HG02571 (cell line): ENCODE measurements at regions not wholly inside any gene's neighbourhood (a gene's known extent, or its start where the extent isn't known, plus 50 kb on each side); places are given as distances from the start of the nearest gene placed in this dataset.

Experiments
- ATAC-seq: cut with Tn5 transposase; IDR thresholded peaks from one replicate; pipeline ENCODE4 v1.9.1; 2021; ENCODE audit warnings: mild to moderate bottlenecking, moderate library complexity; ENCODE audit not compliant: unreplicated experiment

DNA sequence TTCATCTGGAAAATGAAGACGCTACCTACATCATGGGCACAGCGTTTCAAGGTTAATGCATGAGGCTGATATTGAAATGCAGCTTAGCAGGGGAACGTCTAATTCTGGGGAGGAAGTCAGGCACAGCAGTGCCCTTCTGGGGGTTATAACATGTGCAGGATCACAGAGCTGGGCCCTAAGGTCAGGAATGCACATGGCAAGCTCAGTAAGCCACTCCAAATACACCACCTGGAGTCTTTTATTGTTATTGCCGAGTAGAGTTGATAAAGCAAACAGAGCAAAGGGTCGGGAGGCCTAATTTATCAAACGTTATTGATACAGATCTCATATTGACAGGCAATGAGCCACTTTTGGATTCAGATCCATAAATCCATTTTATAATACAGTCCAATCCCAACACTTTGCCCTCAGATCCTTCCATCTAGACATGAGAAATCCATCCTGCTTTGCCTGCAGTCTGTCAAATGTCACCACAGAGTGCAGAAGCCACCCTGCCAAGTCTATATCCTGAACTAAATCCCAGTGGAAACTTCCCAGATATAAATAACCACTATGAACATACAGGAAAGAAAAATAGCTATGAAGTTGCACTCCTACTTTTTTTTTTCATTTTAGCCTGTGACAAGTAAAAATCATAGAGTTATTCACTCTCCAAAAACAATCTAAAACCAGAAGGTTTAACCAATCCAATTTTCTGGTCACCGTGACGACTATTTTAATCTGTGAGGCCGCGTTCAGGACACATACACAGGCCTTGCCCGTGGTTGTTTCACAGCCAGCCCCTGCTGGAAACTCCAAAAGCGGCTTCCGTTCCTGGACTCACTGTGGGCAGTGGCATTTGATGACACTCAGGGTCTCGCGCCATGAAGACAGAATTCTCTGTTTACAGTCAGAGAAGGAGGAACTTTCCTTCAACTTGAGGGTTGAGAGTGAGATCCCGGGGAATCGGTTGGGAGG, 335.4 kb downstream of the DHX15 start:
- no peak for ATAC-seq

DNA sequence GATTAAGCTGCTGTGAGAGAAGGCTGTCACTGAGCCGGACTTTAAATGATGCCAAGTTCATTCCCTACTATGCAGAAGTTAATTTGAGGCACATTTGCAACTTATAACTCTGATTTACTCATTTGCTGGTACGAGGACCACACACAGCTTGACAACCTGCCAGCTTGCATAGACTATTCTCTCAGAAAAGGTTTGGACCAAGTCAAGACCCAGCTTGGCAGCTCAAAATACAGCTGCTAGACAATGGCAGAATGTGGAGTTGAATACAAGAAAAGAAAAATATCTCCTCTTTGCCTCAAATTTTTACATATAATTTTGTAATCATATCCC, 338.9 kb downstream of the DHX15 start:
- ATAC-seq = no peak

DNA sequence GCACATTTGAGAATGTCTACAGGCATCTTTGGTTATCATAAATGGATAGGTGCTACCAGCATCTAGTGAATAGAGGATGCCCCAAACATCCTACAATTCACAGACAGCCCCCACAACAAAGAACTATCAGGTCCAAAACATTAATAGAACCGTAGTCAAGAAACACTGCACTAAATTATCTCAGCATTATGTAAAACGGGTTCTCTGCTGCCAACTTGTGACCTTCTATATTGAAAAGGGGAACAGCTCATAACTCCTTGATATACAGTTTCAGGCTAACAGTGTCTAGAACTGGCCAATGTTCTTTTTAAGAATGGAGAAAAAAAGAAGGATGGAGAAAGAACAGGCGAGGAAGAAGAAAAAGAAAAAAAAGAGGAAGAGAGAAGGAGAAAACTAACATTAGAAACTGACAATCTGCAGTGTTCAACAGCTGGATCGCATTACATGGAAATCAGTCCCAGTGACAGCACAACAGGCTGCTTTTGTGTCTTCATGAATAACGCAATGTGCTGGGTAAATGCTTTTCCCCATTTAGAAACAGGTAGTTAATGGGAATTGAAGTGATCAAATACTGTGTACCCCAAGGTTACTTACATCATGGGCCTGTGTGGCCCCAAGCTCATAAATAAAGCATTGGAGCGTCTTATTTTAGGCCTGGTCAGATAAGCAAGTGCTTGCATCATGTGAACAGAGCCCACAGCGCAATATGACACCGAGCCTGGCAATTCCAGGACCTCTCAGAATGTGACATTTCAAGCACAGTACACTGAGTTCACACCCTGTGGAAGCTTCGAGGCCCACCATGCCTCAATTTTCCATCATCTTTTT, 339.5 kb downstream of the DHX15 start:
- ATAC-seq = no peak

DNA sequence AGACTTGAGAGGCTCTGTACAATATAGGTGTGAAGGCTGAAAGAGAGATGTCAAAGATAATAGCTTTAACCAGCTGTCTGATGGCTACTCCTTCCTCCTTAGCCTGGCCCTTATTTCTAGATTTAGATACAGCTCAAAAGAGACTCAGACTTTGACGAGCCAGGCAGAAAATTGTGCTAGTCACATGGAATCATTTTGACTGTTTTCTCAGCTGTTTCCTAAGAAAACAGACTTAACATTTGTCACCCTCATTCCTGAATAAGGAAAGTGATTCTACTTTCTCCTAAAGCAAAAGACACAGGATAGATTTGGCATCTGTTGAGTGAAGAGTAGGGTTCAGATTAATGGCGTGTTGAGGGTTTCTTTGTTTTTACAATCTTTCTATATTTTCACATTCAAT, 340.7 kb downstream of the DHX15 start:
- no peak for ATAC-seq

DNA sequence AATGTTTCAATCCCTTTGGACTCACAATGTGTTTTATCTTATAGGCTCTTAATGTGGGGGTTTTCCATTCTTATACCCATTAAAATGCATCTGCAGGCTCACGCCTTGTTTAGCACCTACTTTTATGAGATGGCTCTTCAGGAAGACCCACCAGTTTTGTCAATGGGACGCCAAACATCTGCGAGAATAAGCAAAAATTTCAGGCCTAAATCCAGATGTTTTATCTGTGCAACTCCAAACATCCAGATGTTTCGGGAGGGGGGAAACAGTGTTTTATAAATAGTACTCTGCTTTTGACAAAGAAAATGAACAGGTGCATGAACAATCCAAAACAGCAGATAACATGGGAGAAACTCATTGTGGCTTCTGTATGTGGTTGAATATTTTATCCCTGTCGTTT, 342.8 kb downstream of the DHX15 start:
- ATAC-seq = no peak

DNA sequence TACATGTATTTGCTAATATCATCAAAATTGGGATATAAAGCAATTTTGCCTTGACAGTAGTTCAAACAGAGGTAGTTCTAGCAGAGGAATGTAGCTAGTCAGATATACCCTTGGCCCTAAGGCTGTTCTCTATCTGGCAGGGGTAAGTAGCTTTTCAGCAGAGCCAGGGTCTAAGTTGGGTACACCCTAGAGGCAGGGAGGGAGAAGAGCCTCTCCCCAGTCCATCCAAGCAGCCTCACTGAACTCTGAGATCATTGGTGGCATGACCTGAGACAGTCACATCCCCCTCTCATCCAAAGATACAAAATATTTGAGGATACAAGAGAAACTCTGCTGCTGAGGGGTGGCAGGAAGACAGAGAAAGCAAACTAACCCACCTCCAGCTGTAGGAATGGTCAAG, 343.7 kb downstream of the DHX15 start:
- ATAC-seq = no peak

DNA sequence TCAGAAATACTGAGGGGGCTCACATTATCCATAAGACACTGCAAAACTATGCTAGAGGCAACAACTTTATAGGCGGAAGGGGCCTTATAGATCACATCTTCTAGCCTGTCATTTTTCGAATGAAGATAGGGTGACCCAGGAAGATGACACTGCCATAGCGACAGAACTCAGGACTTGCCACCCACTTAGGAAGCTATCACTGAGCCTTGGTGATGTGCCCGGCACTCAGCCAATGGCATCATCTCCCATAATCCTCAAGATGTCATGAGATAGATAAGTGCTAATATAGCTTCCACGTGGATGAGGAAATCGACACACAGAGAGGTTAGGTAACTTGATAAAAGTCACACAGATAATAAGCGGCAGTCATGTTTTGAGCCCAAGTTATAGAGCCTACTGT, 346.6 kb downstream of the DHX15 start:
- ATAC-seq = no peak

DNA sequence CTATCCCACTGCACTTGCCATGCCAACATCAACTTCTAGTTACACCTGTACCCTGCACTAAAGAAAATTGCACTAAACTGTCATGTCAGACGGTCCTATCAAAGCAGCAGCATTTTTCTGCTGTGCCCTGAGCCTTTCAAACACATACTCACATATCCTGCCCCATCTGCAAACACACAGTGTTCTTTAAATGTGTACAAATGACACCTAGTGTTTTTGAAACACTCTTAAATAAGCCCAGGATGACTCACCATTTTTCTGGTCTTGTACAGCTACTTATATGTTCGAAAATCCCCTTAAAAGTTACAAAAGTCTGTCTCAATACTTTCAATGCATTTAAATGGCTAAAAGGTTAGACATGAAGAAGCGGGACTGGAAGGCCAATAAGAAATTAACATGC, 346.7 kb upstream of the PPARGC1A start:
- no peak for ATAC-seq

DNA sequence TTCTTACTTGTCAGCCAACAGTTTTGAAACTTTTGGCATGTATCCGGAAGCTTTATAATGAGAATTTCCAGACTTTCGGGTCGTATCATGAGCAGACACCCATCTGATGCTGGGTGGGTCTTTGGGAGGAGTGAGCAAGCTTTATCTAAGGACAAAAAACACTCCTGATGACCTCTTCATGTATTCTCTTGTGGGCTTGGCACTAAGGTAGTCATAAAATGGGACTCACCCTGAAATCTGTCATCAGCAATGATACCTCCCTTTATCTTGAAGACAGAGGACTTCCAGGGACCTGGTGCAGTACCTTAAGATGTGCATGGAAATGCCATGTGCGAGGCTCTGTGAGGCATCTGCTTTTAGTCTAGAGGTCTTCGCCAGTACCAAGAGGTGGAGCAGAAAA, 346.3 kb upstream of the PPARGC1A start:
- ATAC-seq = no peak

DNA sequence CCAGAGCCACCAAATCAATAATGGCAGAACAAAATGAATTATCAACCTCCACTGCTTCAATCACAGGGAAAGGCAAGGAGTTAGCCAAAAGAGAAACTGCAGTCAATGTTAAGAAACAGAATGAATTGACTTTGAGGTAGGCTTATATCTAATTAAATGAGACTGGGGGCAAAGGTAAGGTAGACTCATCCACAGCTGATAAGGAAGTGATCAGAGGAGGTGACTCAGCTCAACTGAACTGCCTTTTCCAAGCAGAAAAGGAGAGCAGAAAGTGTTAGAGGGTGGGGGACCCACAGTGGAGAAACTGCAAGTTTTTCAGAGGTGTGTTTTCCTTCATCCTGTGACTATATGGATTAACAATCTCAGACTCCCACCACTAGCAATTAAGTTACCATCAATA, 345.8 kb upstream of the PPARGC1A start:
- ATAC-seq = no peak

DNA sequence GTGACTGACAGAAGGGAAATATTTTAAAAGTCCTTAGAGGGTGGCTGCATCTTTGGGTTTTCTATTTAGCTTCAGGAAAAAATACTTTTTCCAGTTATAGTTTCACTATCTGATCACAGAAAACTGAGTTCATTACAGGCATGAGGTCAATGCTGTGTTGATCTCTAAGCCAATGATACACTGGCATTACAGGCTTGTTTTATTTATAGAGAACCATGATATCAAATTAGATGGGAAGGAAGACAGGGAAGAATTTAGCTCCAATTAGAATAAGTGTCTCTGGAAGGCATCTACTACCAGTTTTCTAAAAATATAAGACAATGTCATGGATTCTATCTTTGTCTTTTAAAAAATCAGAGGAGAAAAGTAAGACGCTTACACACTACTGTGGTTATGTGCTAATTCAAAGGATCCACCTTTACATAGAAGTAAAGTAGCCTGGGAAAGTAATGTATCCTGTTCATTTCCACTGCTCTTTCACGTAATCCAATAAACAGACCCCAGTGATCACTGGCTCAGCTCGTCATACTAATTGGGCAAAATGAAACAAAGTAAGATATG, 344.5 kb upstream of the PPARGC1A start:
- ATAC-seq = no peak

DNA sequence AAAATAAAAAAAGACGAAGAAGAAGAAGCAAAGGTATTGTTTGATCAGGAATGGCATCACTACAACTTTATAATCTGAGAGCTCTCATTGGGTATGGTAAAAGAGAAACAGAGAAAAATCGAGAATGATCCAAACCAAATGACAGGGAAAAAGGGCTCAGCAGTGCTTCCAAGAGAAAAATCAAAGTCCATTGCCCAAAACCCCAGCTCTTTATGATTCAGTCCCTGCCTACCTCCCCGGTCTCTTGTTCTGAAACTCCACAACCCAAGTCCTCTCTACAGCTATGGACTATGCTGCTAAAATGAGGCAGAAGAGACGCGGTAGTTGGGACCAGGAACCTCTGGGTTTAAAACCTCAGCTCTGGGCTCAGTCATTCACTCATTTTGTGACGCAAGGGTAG, 341.1 kb upstream of the PPARGC1A start:
- ATAC-seq = no peak

DNA sequence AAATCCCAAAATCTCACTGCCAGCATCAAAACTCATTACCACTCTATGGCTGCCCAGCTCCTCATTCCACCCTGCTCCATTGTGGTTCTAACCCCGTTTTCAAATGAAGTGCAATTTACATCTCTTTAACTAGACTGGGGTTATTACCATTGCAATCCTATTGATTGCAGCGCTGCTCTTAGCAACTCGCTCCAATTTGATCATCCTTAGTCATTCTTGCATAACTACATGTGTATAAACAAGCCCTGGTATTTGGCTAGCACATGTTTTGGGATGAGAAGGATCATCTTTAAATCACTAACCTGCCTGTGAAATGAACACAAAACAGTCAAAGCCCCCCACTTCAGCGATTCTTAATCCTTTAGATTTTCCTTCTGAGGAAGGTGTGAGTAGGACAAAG, 340.1 kb upstream of the PPARGC1A start:
- ATAC-seq = no peak

DNA sequence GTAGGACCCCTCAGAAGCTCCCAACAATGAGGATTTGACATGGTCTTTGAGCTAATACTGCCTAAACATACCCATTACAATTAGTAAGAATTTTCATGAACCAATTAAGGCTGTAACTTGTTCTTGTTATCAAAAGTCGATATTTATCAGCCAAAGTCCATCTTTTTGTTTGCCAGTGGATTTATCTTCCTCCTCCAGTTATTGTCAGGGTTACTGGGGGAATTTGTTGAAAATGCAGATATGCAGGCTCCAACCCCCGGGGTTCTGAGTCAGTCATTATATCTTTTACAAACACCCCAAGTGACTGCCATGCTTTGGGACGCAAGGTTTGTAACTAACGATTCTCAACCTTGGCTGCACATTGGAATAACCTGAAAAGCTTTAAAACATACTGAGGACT, 338.8 kb upstream of the PPARGC1A start:
- ATAC-seq = no peak

DNA sequence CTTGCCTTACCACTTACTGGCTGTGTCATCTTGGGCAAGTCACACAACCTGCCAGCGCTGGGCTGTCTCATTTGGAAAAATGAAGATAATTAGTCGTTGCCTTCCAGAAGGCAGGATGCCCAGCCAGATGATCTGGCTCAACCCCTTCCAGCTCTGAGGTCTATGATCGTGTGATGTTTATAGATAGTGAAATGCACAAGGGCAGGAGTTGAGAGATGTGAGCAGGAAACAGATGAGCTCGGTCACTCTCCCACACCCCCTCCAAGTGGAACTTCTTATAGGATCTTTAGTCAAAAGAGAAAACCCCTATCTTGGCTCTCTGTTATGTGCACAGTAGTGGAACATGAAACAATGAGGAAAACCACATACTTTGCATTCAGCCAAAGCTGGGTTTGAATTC, 336.8 kb upstream of the PPARGC1A start:
- no peak for ATAC-seq

DNA sequence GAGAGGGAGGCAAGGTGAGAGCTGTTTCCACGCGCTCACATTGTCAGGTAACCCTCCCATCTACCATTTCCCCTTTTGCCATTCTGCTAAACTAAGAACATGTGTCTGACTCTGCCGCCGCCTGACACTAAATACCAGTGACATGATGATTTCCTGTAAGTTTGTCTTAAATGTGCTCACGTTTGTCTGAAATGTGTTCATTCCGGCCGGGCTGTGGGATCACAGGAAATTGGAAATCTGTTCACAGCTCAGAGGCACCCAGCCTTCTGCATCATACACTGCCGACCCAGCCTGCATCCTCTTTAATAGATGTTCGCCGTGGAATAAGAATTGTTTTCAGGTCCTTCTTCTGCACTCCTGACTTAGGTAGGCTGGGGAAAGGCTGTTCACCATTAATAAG, 336.2 kb upstream of the PPARGC1A start:
- ATAC-seq = no peak

DNA sequence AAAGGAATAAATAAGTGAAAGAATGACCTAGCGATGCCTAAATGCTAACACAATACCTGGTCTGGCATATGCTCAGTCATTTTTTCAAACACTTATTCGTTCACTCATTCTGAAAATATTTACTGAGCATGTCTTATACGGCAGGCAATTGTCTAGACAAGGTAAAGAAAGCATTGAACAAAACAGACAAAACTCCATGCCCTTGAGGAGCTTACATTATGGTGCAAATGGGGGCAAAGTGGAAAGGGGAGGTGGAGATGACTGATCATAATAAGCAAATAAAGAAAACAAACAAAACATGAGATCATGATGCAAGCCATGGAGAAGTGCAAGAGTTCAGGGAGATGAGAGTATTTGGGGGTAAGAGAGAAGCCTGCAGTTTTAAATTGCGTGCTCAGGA, 334.6 kb upstream of the PPARGC1A start:
- no peak for ATAC-seq

DNA sequence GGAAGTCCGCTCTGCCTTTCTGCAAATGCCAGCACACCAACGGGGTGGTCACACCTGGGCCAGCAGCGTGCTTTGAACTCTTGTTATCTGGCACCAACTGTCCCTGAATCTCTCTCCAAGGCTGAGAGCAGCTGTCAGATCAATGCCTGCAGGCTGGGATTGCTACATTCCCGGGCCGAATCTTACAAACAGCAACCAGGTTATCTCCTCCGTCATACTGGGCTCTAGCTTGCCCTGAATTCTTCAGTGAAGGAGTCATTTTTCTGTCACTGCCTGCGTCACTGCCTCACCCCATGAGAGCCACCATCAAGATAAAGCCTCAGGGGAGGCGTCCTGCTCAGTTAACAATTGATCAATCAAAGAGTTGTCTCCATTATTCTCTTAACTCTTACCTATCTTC, 329.4 kb upstream of the PPARGC1A start:
- ATAC-seq = no peak

DNA sequence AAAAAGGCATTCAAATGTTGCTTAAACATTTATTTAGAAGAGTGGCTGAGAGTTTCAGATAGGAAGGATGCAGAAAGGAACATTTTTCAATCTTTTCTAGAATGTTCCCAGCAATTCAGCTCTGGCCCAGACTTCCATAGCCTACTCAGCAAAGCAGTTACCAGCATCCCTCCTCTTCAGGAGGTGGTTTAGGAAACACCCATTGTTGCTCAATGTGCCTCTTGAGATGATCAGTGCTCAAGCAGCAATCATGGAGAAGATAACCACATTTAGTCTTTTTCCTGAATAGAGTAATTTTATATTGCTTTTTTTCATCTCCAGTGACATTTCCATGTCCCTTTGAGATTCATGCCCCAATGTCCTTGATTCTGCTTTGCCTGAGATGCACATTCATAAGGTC, 328.7 kb upstream of the PPARGC1A start:
- no peak for ATAC-seq

DNA sequence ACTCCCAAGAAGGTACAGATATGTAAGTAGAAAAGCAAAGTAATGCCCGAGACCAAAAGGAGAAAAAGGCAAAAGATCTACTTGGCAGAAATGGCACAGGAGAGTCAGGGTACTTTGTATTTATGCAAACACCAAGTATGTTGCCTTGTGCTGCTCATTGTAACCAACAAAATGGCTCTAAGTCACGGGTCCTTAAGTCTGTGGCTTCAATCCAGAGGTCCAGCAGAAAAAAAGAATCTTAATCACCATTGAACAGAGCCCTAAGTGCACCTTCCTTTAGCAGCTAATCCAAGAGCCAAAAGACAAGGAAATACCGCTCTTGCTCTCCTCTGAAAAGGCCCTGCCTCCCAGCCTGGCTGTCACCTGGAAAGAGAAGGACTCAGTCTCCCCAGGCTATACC, 324.9 kb upstream of the PPARGC1A start:
- ATAC-seq = no peak

DNA sequence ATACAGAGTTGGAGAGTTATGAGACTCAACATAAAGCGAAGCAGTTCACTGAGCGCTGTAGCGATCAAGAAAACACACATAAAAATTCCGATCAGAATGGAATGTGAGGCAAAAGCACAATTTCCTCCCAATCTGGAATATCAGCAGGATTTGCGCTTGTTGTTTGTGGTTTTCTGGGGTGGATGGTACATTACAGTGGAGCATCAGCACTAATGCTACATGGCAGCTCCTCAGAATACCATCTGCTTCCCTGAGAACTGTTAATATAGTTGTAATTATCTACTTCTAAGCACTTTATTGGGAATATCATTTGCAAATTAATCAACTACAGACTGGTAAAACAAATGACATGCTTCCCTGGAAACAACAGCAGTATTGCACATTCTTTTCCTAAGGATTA, 324.1 kb upstream of the PPARGC1A start:
- no peak for ATAC-seq

DNA sequence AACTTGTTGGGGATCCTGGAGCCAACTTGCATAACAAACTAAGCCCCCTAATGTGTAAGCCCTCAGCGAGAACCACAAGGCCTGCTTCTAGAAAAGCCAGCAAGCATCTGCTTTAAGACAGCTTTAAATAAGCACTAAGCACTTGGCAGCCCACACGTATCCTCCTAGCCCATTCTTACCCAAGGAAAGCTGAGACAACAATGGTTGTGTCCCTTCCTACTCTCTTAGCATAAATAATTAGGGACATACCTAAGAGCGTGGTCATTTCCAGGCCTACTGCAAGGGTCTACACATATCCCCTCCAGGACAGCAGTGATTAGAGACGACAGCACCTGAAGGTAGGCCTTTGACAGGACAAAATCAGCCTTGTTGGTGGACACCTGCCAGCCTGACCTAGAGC, 322.8 kb upstream of the PPARGC1A start:
- no peak for ATAC-seq
